Nephron (organoid): ENCODE measurements at regions not wholly inside any gene's neighbourhood (a gene's known extent, or its start where the extent isn't known, plus 50 kb on each side); places are given as distances from the start of the nearest gene placed in this dataset.
A peak's percentile ranks its signal among the peaks of the same experiment; 100 is the strongest.

Experiments
- H3K27ac Mint-ChIP-seq, 3 experiments: 2 replicates each; pipeline ENCODE4 v1.8.0; 2020; ENCODE audit warnings: mixed read lengths in 3 of 3, mild to moderate bottlenecking in 2 of 3, moderate library complexity in 1 of 3
- H3K27me3 Mint-ChIP-seq: 2 replicates; pipeline ENCODE4 v1.8.0; 2021; ENCODE audit warnings: low read depth, mild to moderate bottlenecking, moderate library complexity, mixed read lengths
- H3K36me3 Mint-ChIP-seq: 2 replicates; pipeline ENCODE4 v1.8.0; 2020; ENCODE audit warnings: low read depth, mixed read lengths
- H3K4me1 Mint-ChIP-seq: 2 replicates; pipeline ENCODE4 v1.8.0; 2020; ENCODE audit warnings: mixed read lengths
- H3K4me3 Mint-ChIP-seq, 3 experiments: 2 replicates each; pipeline ENCODE4 v1.8.0; 2020; ENCODE audit warnings: mild to moderate bottlenecking in 3 of 3, mixed read lengths in 3 of 3, moderate library complexity in 2 of 3
- H3K9me3 Mint-ChIP-seq: 2 replicates; pipeline ENCODE4 v1.8.0; 2020; ENCODE audit warnings: mixed read lengths
- CTCF ChIP-seq, 3 experiments: fragments of 200-600 bp; sonication (generic); IDR thresholded peaks; one replicate each; pipeline ENCODE4 v1.5.0; 2021; ENCODE audit warnings: antibody characterized with exemption in 3 of 3; ENCODE audit not compliant: unreplicated experiment in 3 of 3

GRCh38 chr7:25326501-25327156 is 98.3 kb upstream of the NPVF start:
- Mint-ChIP-seq H3K27ac (peak overlapping the region in 1 of 3 experiments; percentile 28), H3K4me1 (peaks cover 3% of the 10 kb centered on the region), H3K9me3 (no peaks in the 10 kb centered on the region), H3K4me3 (no peak overlapping the region), H3K36me3 (no peaks in the 10 kb centered on the region), H3K27me3 (peaks cover 3% of the 10 kb centered on the region)
- TF ChIP-seq CTCF (IDR thresholded peaks at IDR 0.05; ENCODE audit: unreplicated experiment in 3 of 3): no peak

- Mint-ChIP-seq H3K4me3 (no peak overlapping the region), H3K36me3 (no peaks in the 10 kb centered on the region), H3K4me1 (peaks cover 19% of the 10 kb centered on the region), H3K27me3 (no peaks in the 10 kb centered on the region), H3K27ac (no peak overlapping the region), H3K9me3 (no peaks in the 10 kb centered on the region)
- no peak for TF ChIP-seq CTCF (IDR thresholded peaks at IDR 0.05; ENCODE audit: unreplicated experiment in 3 of 3)
These were observed 101.5 kb upstream of the NPVF start for GRCh38 chr7:25329815-25330214.

- H3K9me3 Mint-ChIP-seq: no peaks in the 10 kb centered on the region
These were observed 105.1 kb upstream of the NPVF start for GRCh38 chr7:25333296-25333928.

GRCh38 chr7:25347360-25348066 is 119.2 kb upstream of the NPVF start:
- Mint-ChIP-seq H3K9me3 (no peaks in the 10 kb centered on the region), H3K4me1 (peaks cover 23% of the 10 kb centered on the region), H3K36me3 (no peaks in the 10 kb centered on the region), H3K27ac (peak overlapping the region; percentile 69 to 85 (median 71)), H3K4me3 (no peak overlapping the region), H3K27me3 (no peaks in the 10 kb centered on the region)
- TF ChIP-seq CTCF (IDR thresholded peaks at IDR 0.05; ENCODE audit: unreplicated experiment in 3 of 3): no peak

More at GRCh38 chr7:25333296-25333928, 105.1 kb upstream of the NPVF start:
- no peaks in the 10 kb centered on the region for H3K27me3 Mint-ChIP-seq
- TF ChIP-seq CTCF (IDR thresholded peaks at IDR 0.05; ENCODE audit: unreplicated experiment in 3 of 3): no peak
- H3K4me3 Mint-ChIP-seq: no peak overlapping the region
- peak overlapping the region; percentile 19 to 69 (median 68) for H3K27ac Mint-ChIP-seq
- H3K36me3 Mint-ChIP-seq: no peaks in the 10 kb centered on the region
- H3K4me1 Mint-ChIP-seq: peaks cover 19% of the 10 kb centered on the region

GRCh38 chr7:25348104-25348503 is 119.8 kb upstream of the NPVF start:
- no peaks in the 10 kb centered on the region for H3K9me3 Mint-ChIP-seq
- H3K36me3 Mint-ChIP-seq: no peaks in the 10 kb centered on the region
- no peaks in the 10 kb centered on the region for H3K27me3 Mint-ChIP-seq
- peak overlapping the region; percentile 69 to 85 (median 81) for H3K27ac Mint-ChIP-seq
- no peak overlapping the region for H3K4me3 Mint-ChIP-seq
- peaks cover 23% of the 10 kb centered on the region for H3K4me1 Mint-ChIP-seq
- TF ChIP-seq CTCF (IDR thresholded peaks at IDR 0.05; ENCODE audit: unreplicated experiment in 3 of 3): no peak
